Colonic mucosa (tissue), 4 donors: ENCODE measurements at regions not wholly inside any gene's neighbourhood (a gene's known extent, or its start where the extent isn't known, plus 50 kb on each side); places are given as distances from the start of the nearest gene placed in this dataset.

Experiments
- DNase-seq: peaks from one replicate; pipeline ENCODE4 v3.0.0-alpha.2; 2020
- H3K27ac ChIP-seq: fragments of 200-600 bp; one replicate; pipeline ENCODE4 v1.8.0; 2021
- H3K27me3 ChIP-seq: fragments of 200-600 bp; one replicate; pipeline ENCODE4 v1.8.0; 2021
- H3K36me3 ChIP-seq: fragments of 200-600 bp; one replicate; pipeline ENCODE4 v1.8.0; 2021
- H3K4me1 ChIP-seq: fragments of 200-600 bp; one replicate; pipeline ENCODE4 v1.8.0; 2021; ENCODE audit warnings: mild to moderate bottlenecking
- H3K4me3 ChIP-seq: fragments of 200-600 bp; one replicate; pipeline ENCODE4 v1.8.0; 2021
- H3K9ac ChIP-seq, 2 donors: one replicate each; pipeline ENCODE4 v1.7.0; 2013; ENCODE audit warnings: control low read depth in 2 of 2, low read depth in 2 of 2, low read length in 2 of 2
- H3K9me3 ChIP-seq: fragments of 200-600 bp; one replicate; pipeline ENCODE4 v1.8.0; 2021
- intact Hi-C: fragments of 100-400 bp; cut with DNase I; formaldehyde crosslinking; loops from one replicate; pipeline ENCODE4 v1.14.1; 2022
- TF ChIP-seq, protein P1 (sequence below): fragments of 200-600 bp; IDR thresholded peaks from one replicate; pipeline ENCODE4 v1.8.0; 2022; ENCODE audit warnings: antibody characterized with exemption, mild to moderate bottlenecking
- donor health status: healthy.
- donor health status: DM: no; HTN: no; CAD: no.
- donor health status: DM: no; HTN: no; CAD: no.

GRCh38 chr2:217647226-217647625, 355.6 kb downstream of the TNS1 start:
- Histone ChIP-seq H3K36me3 (no peaks in the 10 kb centered on the region), H3K9ac (no peak overlapping the region), H3K9me3 (no peaks in the 10 kb centered on the region), H3K4me1 (no peaks in the 10 kb centered on the region), H3K27ac (no peak overlapping the region), H3K27me3 (no peaks in the 10 kb centered on the region), H3K4me3 (no peak overlapping the region)
- TF ChIP-seq, protein P1, sequence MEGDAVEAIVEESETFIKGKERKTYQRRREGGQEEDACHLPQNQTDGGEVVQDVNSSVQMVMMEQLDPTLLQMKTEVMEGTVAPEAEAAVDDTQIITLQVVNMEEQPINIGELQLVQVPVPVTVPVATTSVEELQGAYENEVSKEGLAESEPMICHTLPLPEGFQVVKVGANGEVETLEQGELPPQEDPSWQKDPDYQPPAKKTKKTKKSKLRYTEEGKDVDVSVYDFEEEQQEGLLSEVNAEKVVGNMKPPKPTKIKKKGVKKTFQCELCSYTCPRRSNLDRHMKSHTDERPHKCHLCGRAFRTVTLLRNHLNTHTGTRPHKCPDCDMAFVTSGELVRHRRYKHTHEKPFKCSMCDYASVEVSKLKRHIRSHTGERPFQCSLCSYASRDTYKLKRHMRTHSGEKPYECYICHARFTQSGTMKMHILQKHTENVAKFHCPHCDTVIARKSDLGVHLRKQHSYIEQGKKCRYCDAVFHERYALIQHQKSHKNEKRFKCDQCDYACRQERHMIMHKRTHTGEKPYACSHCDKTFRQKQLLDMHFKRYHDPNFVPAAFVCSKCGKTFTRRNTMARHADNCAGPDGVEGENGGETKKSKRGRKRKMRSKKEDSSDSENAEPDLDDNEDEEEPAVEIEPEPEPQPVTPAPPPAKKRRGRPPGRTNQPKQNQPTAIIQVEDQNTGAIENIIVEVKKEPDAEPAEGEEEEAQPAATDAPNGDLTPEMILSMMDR: no peak
- intact Hi-C loops: no loop called here
- no peak for DNase-seq

DNA sequence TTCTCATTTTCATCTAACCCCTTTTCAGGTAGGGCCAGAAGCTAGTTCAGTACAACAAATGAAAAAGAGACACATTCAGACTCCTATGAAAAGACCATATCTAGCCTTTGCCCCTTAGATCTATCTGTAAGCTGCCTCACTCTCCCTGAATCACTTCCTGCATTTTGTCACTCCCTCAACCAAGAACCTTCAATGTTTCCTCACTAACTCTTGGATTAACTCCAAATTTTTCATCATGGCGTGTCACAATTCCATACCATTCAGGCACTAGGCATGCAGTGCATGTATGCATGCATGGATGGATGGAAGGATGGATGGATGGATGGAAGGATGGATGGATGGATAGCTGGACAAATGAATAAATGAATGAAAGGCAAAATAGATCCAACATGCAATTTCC, 356.9 kb downstream of the TNS1 start:
- H3K4me1 ChIP-seq: no peaks in the 10 kb centered on the region
- no peak for DNase-seq
- intact Hi-C loops: no loop called here

DNA sequence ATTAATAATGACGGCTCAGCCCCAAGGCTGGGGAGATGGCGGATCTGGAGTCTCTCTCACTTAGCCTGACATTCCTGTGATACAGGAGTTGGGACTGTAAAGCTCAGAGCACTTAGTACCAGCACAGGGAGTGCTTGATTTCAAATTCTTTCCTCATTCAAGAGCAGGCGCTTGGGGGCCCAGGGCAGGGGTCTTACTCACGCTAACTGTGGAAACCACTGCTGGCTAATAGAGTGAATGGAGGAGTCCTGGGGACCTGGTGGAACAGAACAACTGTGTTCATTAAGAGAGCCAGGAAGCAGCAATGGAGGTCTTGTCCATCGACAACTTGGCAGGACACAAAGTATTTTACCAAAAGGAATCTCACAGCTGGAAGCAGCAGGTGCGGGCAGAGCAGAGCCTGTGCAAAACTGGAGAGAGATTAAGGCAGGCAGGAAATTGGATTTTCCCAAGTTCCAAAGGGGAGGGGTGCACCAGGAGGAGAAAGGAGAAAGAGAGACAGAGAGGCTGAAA, 358.9 kb downstream of the TNS1 start:
- no peak for DNase-seq
- Histone ChIP-seq H3K4me1 (no peaks in the 10 kb centered on the region), H3K9me3 (no peaks in the 10 kb centered on the region), H3K9ac (no peak overlapping the region), H3K36me3 (no peaks in the 10 kb centered on the region), H3K4me3 (no peak overlapping the region), H3K27ac (no peak overlapping the region), H3K27me3 (no peaks in the 10 kb centered on the region)
- TF ChIP-seq, protein P1: no peak
- intact Hi-C loops: no loop called here

More for the DNA sequence above, 356.9 kb downstream of the TNS1 start:
- no peak overlapping the region for H3K27ac ChIP-seq
- TF ChIP-seq, protein P1: no peak
- H3K9ac ChIP-seq: no peak overlapping the region
- H3K9me3 ChIP-seq: no peaks in the 10 kb centered on the region
- no peaks in the 10 kb centered on the region for H3K27me3 ChIP-seq
- H3K36me3 ChIP-seq: no peaks in the 10 kb centered on the region
- H3K4me3 ChIP-seq: no peak overlapping the region

- Histone ChIP-seq H3K9ac (no peak overlapping the region), H3K4me3 (no peak overlapping the region), H3K27me3 (no peaks in the 10 kb centered on the region), H3K36me3 (no peaks in the 10 kb centered on the region), H3K27ac (no peak overlapping the region), H3K9me3 (no peaks in the 10 kb centered on the region), H3K4me1 (no peaks in the 10 kb centered on the region)
- intact Hi-C loops: no loop called here
- DNase-seq: no peak
- TF ChIP-seq, protein P1: no peak
Observed at GRCh38 chr2:217642944-217643343, 359.9 kb downstream of the TNS1 start.

- intact Hi-C loops: no loop called here
- H3K4me1 ChIP-seq: no peaks in the 10 kb centered on the region
- no peak overlapping the region for H3K4me3 ChIP-seq
- H3K9me3 ChIP-seq: no peaks in the 10 kb centered on the region
- no peak overlapping the region for H3K9ac ChIP-seq
- TF ChIP-seq, protein P1: no peak
- no peak for DNase-seq
- H3K36me3 ChIP-seq: no peaks in the 10 kb centered on the region
- no peaks in the 10 kb centered on the region for H3K27me3 ChIP-seq
- no peak overlapping the region for H3K27ac ChIP-seq
Observed at GRCh38 chr2:217641960-217642359, 360.8 kb downstream of the TNS1 start.
